Body of pancreas (tissue), 4 donors: ENCODE measurements at regions not wholly inside any gene's neighbourhood (a gene's known extent, or its start where the extent isn't known, plus 50 kb on each side); places are given as distances from the start of the nearest gene placed in this dataset.

Source experiments
- POLR2A ChIP-seq, 3 donors: fragments of 450-650 bp; IDR thresholded peaks; one replicate each; pipeline ENCODE4 v1.6.1; 2016; ENCODE audit warnings: antibody characterized with exemption in 3 of 3, mild to moderate bottlenecking in 2 of 3
- TF ChIP-seq, protein P1 (sequence below), 7 experiments: fragments of 450-650 bp in 4 of 7; fragments of 200-600 bp in 3 of 7; sonication (generic) in 3 of 7; IDR thresholded peaks; one replicate each; pipeline ENCODE4 v1.5.1; 2016 to 2019; ENCODE audit warnings: antibody characterized with exemption in 7 of 7

DNA sequence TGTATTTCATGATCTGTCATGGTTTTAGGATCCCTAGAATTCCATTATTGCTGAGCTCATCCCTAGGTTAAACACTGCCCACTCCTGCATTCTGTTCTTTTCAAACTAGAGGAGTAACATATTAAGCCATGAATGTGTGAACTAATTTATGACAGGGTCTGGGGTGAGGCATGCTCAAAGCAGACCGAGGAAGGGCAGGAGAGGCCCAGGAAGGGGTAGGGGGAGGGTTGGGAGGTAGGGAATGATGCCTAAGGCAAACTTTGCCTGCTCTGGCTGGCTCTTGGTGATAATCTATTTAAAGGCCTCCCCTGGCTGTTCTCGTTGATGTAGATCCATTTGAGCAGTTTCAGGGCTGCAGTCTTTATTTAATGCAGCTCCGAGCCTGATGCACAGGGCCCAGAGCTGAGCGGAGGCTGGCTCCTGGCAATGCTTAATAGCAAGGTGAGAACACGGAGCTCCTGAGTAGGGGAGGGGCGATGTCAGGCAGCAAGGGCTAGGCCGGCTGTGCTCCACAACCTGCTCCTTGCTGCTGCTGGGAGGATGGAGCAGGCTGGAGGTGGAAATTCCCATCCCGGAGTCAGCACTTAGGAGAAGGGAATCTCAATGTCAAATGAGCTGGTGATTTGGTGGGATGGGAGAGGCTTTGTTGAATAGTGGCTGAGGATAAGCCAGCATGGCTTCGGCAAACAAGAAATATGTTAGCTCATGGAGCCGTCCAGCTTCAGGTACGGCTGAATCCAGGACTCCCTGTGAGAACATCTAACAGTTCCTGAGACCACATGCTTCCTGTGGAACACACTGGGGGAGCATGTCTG is 73.2 kb upstream of the UNC5A start:
- TF ChIP-seq, protein P1, sequence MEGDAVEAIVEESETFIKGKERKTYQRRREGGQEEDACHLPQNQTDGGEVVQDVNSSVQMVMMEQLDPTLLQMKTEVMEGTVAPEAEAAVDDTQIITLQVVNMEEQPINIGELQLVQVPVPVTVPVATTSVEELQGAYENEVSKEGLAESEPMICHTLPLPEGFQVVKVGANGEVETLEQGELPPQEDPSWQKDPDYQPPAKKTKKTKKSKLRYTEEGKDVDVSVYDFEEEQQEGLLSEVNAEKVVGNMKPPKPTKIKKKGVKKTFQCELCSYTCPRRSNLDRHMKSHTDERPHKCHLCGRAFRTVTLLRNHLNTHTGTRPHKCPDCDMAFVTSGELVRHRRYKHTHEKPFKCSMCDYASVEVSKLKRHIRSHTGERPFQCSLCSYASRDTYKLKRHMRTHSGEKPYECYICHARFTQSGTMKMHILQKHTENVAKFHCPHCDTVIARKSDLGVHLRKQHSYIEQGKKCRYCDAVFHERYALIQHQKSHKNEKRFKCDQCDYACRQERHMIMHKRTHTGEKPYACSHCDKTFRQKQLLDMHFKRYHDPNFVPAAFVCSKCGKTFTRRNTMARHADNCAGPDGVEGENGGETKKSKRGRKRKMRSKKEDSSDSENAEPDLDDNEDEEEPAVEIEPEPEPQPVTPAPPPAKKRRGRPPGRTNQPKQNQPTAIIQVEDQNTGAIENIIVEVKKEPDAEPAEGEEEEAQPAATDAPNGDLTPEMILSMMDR (IDR thresholded peaks at IDR 0.05): no peak
- no peak for TF ChIP-seq POLR2A (IDR thresholded peaks at IDR 0.05)
